H1 (cell line): ENCODE measurements at regions not wholly inside any gene's neighbourhood (a gene's known extent, or its start where the extent isn't known, plus 50 kb on each side); places are given as distances from the start of the nearest gene placed in this dataset.

Source experiments
- CTCF ChIA-PET: fragments of 300-600 bp; sonication (Branson Sonifier 250); formaldehyde crosslinking; loops from one replicate; lab custom pipeline; 2021; ENCODE audit not compliant: partially characterized antibody; lab: Charles Lee
- POLR2A ChIA-PET: fragments of 300-600 bp; sonication (Branson Sonifier 250); formaldehyde crosslinking; loops from one replicate; lab custom pipeline; 2021; ENCODE audit warnings: inconsistent platforms; ENCODE audit not compliant: partially characterized antibody; lab: Charles Lee
- DNase-seq, 2 experiments: peaks; one replicate each; pipeline versions ENCODE4 v3.0.0 to v3.0.0-alpha.2; 2010 to 2022; ENCODE audit warnings: low spot score in 2 of 2, low read depth in 1 of 2, mixed read lengths in 1 of 2
- FAIRE-seq: peaks from 2 replicates; lab custom pipeline; 2011; peaks lifted over from hg19 to GRCh38; lab: Jason Lieb, UNC
- H2AFZ ChIP-seq: 2 replicates; pipeline ENCODE4 v1.8.1; 2012; ENCODE audit warnings: low read length, inconsistent platforms
- H2AK5ac ChIP-seq: 2 replicates; pipeline ENCODE4 v1.6.1; 2013; ENCODE audit warnings: low read depth, low read length
- H2BK120ac ChIP-seq: replicated peaks from 2 replicates; pipeline ENCODE3; 2013; ENCODE audit warnings: low read depth, low read length, inconsistent platforms
- H2BK12ac ChIP-seq: 2 replicates; pipeline ENCODE4 v1.6.1; 2013; ENCODE audit warnings: low read depth, low read length
- H2BK15ac ChIP-seq: 2 replicates; pipeline ENCODE4 v1.6.1; 2013; ENCODE audit warnings: low read length
- H2BK20ac ChIP-seq: 2 replicates; pipeline ENCODE4 v1.6.1; 2013; ENCODE audit warnings: low read length
- H2BK5ac ChIP-seq: 2 replicates; pipeline ENCODE4 v1.6.1; 2013; ENCODE audit warnings: low read depth, low read length
- H3K14ac ChIP-seq: 2 replicates; pipeline ENCODE4 v1.6.1; 2013; ENCODE audit warnings: inconsistent platforms; ENCODE audit not compliant: insufficient read length
- H3K18ac ChIP-seq: 2 replicates; pipeline ENCODE4 v1.6.1; 2013; ENCODE audit warnings: low read length; ENCODE audit errors: extremely low read depth
- H3K23ac ChIP-seq: 2 replicates; pipeline ENCODE4 v1.6.1; 2013; ENCODE audit warnings: inconsistent platforms; ENCODE audit not compliant: insufficient read length
- H3K23me2 ChIP-seq: 2 replicates; pipeline ENCODE4 v1.6.1; 2013; ENCODE audit warnings: low read depth, low read length
- H3K27ac ChIP-seq: 2 replicates; pipeline ENCODE4 v1.6.1; 2011; ENCODE audit warnings: low read depth, low read length, inconsistent platforms
- H3K27me3 ChIP-seq, 4 experiments: replicated peaks in 1 of 4; 1 replicate in 1 of 4; 2 replicates in 3 of 4; pipeline versions ENCODE4 v1.6.1 to v1.8.1; 2011 to 2013; ENCODE audit warnings: low read length in 3 of 4, mild to moderate bottlenecking in 3 of 4, inconsistent platforms in 2 of 4, mixed read lengths in 2 of 4, moderate library complexity in 1 of 4; ENCODE audit not compliant: control insufficient read depth in 3 of 4, insufficient read depth in 3 of 4; ENCODE audit errors: extremely low read depth in 1 of 4
- H3K36me3 ChIP-seq, 4 experiments: 2 replicates each; pipeline versions ENCODE4 v1.6.1 to v1.8.1; 2011 to 2013; ENCODE audit warnings: mild to moderate bottlenecking in 4 of 4, low read length in 3 of 4, moderate library complexity in 2 of 4, control low read depth in 1 of 4, inconsistent platforms in 1 of 4; ENCODE audit not compliant: insufficient read depth in 4 of 4, control insufficient read depth in 2 of 4
- H3K4ac ChIP-seq: replicated peaks from 2 replicates; pipeline ENCODE3; 2013; ENCODE audit warnings: low read length, low read depth, mixed read lengths, inconsistent platforms; ENCODE audit not compliant: insufficient read length
- H3K4me1 ChIP-seq, 4 experiments: replicated peaks in 1 of 4; 1 replicate in 1 of 4; 2 replicates in 3 of 4; pipeline versions ENCODE4 v1.6.1 to v1.8.1; 2011 to 2013; ENCODE audit warnings: low read length in 3 of 4, inconsistent platforms in 2 of 4, mixed read lengths in 1 of 4; ENCODE audit not compliant: insufficient read depth in 4 of 4, control insufficient read depth in 3 of 4
- H3K4me2 ChIP-seq, 2 experiments: 2 replicates each; pipeline versions ENCODE4 v1.6.1 to v1.8.1; 2011 to 2013; ENCODE audit warnings: low read depth in 2 of 2, low read length in 2 of 2, control low read depth in 1 of 2, inconsistent platforms in 1 of 2, mild to moderate bottlenecking in 1 of 2; ENCODE audit not compliant: insufficient read depth in 1 of 2
- H3K4me3 ChIP-seq, 4 experiments: fragments of 200-600, 300-600 bp in 1 of 4; sonication (generic), shearing (Covaris generic), sonication (Bioruptor Twin) in 1 of 4; 2 replicates each; pipeline versions ENCODE4 v1.5.1 to v1.8.1; 2011 to 2016; ENCODE audit warnings: low read length in 4 of 4, low read depth in 3 of 4, control low read depth in 2 of 4, inconsistent platforms in 2 of 4, mild to moderate bottlenecking in 2 of 4, mixed read lengths in 1 of 4, moderate library complexity in 1 of 4; ENCODE audit not compliant: insufficient read depth in 2 of 4; ENCODE audit errors: extremely low read depth in 1 of 4
- H3K56ac ChIP-seq: replicated peaks from 2 replicates; pipeline ENCODE3; 2013; ENCODE audit warnings: low read depth, mild to moderate bottlenecking, mixed read lengths, low read length, inconsistent platforms; ENCODE audit not compliant: insufficient read length
- H3K79me1 ChIP-seq: 2 replicates; pipeline ENCODE4 v1.6.1; 2013; ENCODE audit warnings: low read depth, low read length, control low read depth
- H3K79me2 ChIP-seq, 2 experiments: 2 replicates each; pipeline versions ENCODE4 v1.6.1 to v1.8.1; 2012 to 2013; ENCODE audit warnings: low read length in 2 of 2, mild to moderate bottlenecking in 2 of 2, inconsistent platforms in 1 of 2; ENCODE audit not compliant: insufficient read depth in 2 of 2, control insufficient read depth in 1 of 2
- H3K9ac ChIP-seq, 4 experiments: replicated peaks in 1 of 4; 1 replicate in 1 of 4; 2 replicates in 3 of 4; pipeline versions ENCODE4 v1.6.1 to v1.8.1; 2011 to 2013; ENCODE audit warnings: low read depth in 3 of 4, low read length in 3 of 4, control low read depth in 2 of 4, mild to moderate bottlenecking in 2 of 4, moderate library complexity in 2 of 4, inconsistent platforms in 1 of 4; ENCODE audit errors: extremely low read depth in 1 of 4
- H3K9me3 ChIP-seq, 2 experiments: 2 replicates each; pipeline versions ENCODE4 v1.6.1 to v1.8.1; 2012 to 2013; ENCODE audit warnings: mild to moderate bottlenecking in 2 of 2, moderate library complexity in 2 of 2, control low read depth in 1 of 2, inconsistent platforms in 1 of 2, low read depth in 1 of 2, low read length in 1 of 2, mixed read lengths in 1 of 2; ENCODE audit not compliant: insufficient read depth in 2 of 2
- H4K20me1 ChIP-seq, 2 experiments: replicated peaks in 1 of 2; 2 replicates each; pipeline versions ENCODE3 to v1.8.1; 2011 to 2013; ENCODE audit warnings: inconsistent platforms in 2 of 2, low read length in 2 of 2, mild to moderate bottlenecking in 1 of 2; ENCODE audit not compliant: insufficient read depth in 2 of 2, control insufficient read depth in 1 of 2
- H4K5ac ChIP-seq: 2 replicates; pipeline ENCODE4 v1.6.1; 2013; ENCODE audit warnings: low read length, low read depth, mixed read lengths, inconsistent platforms; ENCODE audit not compliant: insufficient read length
- H4K8ac ChIP-seq: 2 replicates; pipeline ENCODE4 v1.8.0; 2013; ENCODE audit warnings: mild to moderate bottlenecking, moderate library complexity, low read length, inconsistent platforms; ENCODE audit not compliant: insufficient read depth; ENCODE audit errors: extremely low read depth
- H4K91ac ChIP-seq: replicated peaks from 2 replicates; pipeline ENCODE3; 2013; ENCODE audit warnings: low read length, mixed read lengths, inconsistent platforms; ENCODE audit not compliant: insufficient read length
- BACH1 ChIP-seq: IDR thresholded peaks from 2 replicates; pipeline ENCODE4 v1.6.1; 2012; ENCODE audit warnings: low read length, improper control_type of control experiment
- RAD21 ChIP-seq, 2 experiments: IDR thresholded peaks in 1 of 2; conservative IDR thresholded peaks in 1 of 2; 2 replicates each; pipeline ENCODE4 v1.6.1; 2011; ENCODE audit warnings: low read depth in 2 of 2, low read length in 2 of 2, improper control_type of control experiment in 1 of 2, inconsistent platforms in 1 of 2, mild to moderate bottlenecking in 1 of 2, moderate library complexity in 1 of 2
- WGBS, 2 experiments: shearing (Covaris generic) in 1 of 2; methylation state at CpG; one replicate each; pipeline versions ENCODE4 v1.1.6 to v1.1.7; 2013 to 2015; ENCODE audit warnings: low lambda C conversion rate in 2 of 2, mixed read lengths in 2 of 2, inconsistent platforms in 1 of 2, low coverage in 1 of 2, missing lambda C conversion rate in 1 of 2; ENCODE audit not compliant: insufficient replicate concordance in 2 of 2, insufficient coverage in 1 of 2, insufficient read length in 1 of 2; ENCODE audit errors: extremely low coverage in 1 of 2, missing lambda C conversion rate in 1 of 2; 5-methylcytosine and 5-hydroxymethylcytosine counted together

GRCh38 chr6:51541847-51542246 is 545.6 kb downstream of the PKHD1 start:
- no peaks in the 10 kb centered on the region for H3K23me2 ChIP-seq
- no peaks in the 10 kb centered on the region for H3K79me2 ChIP-seq
- no peak overlapping the region for H2AFZ ChIP-seq
- no peak overlapping the region for H4K5ac ChIP-seq
- H4K20me1 ChIP-seq = no peaks in the 10 kb centered on the region
- H2BK5ac ChIP-seq = no peak overlapping the region
- H3K9me3 ChIP-seq = no peaks in the 10 kb centered on the region
- no peak overlapping the region for H2BK120ac ChIP-seq
- no peaks in the 10 kb centered on the region for H3K27me3 ChIP-seq
- no peak overlapping the region for H3K9ac ChIP-seq
- no peaks in the 10 kb centered on the region for H3K36me3 ChIP-seq
- H3K56ac ChIP-seq = no peak overlapping the region
- H3K18ac ChIP-seq = no peak overlapping the region
- no peak overlapping the region for H4K91ac ChIP-seq
- FAIRE-seq = no peak
- no peaks in the 10 kb centered on the region for H3K79me1 ChIP-seq
- H3K14ac ChIP-seq = no peak overlapping the region
- POLR2A ChIA-PET = no interaction called here
- 77% methylated on average over 7 of the region's 7 CpGs; no CpG with 5 or more reads in 1 of the 2 experiments for WGBS, 2 experiments
- no peak overlapping the region for H4K8ac ChIP-seq
- no peak overlapping the region for H3K23ac ChIP-seq
- no peak overlapping the region for H2BK20ac ChIP-seq
- H2BK15ac ChIP-seq = no peak overlapping the region
- peaks cover 0 to 7% (median 0%) of the 10 kb centered on the region in 4 experiments; a peak in 2 of 7 replicates for H3K4me1 ChIP-seq
- no peak overlapping the region for H2BK12ac ChIP-seq
- no peak overlapping the region for H3K4me2 ChIP-seq
- TF ChIP-seq BACH1 (no peak), RAD21 (IDR thresholded peaks at IDR 0.05 in 1 of 2, conservative IDR thresholded peaks at IDR 0.05 in 1 of 2; ENCODE audit: low read depth in 2 of 2, low read length in 2 of 2) (peak; percentile 35 to 40)
- CTCF ChIA-PET = interaction anchor here (0.7 to 1.9 kb wide), 3 partner anchors 11 to 820 kb away, joined by 3 to 7 read pairs (median 3); no protein-coding TSS in a partner anchor
- H3K4me3 ChIP-seq = no peak overlapping the region
- no peak overlapping the region for H3K27ac ChIP-seq
- H3K4ac ChIP-seq = no peak overlapping the region
- no peak for DNase-seq
- H2AK5ac ChIP-seq = no peak overlapping the region
